UCSD-AML1 (cell line): ENCODE measurements at regions not wholly inside any gene's neighbourhood (a gene's known extent, or its start where the extent isn't known, plus 50 kb on each side); places are given as distances from the start of the nearest gene placed in this dataset.

Experiments used
- DNase-seq: peaks from one replicate; lab custom pipeline; 2025; ENCODE audit not compliant: unreplicated experiment; lab: John Stamatoyannopoulos, UW

DNA sequence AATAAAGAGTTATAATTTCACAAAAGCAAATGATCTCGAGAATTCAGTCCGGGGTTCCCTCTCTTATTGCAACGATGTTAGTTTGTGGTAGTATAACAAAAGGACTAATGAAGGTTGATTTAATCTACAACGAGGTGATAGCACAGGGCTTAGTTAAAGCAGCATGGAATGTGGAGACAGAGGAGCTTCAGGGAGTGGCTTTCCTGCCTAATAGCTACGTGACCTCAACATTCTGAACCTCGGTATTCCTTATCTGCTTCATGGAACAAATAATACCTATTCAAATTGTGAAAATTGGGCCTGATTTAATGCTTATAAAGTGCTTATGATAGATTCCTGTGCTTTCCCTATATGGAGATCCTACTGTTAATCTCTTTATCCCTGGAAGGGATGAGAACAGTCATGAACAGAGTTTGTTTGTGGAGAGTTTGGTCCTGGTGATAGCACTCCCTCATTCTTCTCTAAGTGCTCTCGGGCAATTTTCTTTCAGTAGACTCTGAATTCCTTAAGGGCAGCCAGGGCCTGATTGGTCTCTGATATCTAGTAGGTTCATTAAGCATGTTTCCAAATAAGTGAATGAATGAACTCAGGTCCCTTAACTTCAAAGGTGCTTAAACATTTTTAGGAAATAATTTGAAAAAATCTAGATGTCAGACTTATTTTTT lies 104.1 kb upstream of the TUT7 start:
- DNase-seq: no peak

DNA sequence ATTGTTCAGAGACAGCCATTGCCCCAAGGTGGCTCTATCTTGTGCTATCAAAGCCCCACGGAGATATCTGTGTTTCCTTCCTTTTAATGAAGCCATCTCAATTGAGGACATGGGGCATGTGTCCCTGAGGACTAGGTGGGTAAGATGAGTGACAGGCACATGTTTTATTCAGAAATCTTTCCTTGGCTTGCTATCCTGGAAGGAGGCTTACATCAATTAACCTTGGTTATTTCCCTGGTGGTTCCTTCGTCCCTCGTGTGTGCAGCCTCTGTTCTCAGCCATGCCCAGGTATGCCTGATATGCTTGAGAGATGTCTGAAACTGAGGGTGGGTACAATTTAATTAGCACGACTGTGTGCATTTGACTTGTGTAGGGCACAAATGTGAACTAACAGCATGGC lies 102.2 kb upstream of the TUT7 start:
- no peak for DNase-seq

DNA sequence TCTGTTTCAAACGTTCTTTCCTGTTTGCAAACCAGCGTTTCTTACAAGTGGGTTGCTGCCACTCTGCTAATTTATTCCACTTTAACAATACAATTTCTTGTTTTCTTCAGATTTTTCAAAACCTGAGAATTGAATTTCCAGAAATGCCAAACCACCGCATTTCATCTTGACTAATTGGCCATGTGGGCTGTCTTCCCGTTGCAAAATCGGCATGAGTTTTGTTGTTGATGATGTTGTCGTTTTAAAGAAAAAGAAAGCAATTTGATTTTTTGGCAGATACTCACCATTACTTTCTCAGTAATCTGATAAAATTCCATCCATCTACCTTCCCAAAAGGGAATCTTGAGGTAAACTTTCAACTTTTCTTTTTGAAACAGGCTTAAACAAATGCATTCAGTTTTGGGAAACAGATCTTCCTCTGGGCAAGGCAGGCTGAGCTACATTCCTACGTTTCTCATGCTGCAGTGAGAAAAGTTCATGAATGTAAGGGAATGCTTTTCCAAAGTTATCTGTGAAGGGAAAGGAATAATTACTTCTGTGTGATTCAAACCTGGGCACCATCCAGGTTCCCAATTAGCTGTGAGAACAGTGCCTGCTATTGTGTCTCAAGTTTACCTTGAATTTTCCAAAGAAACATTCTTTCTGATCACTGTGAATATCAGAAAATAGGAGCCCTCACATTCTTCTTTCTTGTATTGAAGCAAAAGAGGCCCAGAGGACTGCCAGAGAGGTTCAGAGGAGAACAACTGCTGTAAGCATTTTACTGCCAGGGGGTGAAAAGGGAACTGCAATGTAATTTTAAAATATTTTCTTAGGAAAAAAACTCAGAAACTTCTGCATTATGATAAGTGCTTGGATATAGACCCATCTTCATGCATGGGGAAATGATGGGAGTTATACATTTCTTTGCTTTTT lies 100.7 kb upstream of the TUT7 start:
- DNase-seq: no peak

- no peak for DNase-seq
Measured at GRCh38 chr9:86452201-86452828, 98.1 kb upstream of the TUT7 start.

GRCh38 chr9:86449246-86449645 lies 95.0 kb upstream of the TUT7 start:
- DNase-seq: no peak

- DNase-seq: no peak
Measured at GRCh38 chr9:86445671-86446070, 91.5 kb upstream of the TUT7 start.

DNA sequence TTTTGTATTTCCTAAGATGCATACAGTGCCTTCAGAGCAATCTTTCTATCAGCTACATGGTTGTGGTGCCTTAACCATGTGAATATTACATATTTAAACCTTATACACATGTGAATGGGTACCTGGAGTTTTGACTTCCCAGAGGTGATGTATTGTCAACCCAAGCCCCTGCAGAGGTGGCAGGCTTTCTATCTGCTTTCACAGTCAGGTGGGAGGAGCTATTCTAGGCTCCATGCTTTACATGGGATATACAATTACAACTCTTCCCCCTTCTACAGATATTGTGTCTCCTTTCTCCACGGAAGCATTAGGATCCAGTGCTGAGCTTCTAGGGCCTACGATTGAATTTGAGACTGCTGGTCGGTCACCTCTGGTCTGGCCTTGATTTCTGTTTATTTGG lies 89.8 kb upstream of the TUT7 start:
- no peak for DNase-seq

DNA sequence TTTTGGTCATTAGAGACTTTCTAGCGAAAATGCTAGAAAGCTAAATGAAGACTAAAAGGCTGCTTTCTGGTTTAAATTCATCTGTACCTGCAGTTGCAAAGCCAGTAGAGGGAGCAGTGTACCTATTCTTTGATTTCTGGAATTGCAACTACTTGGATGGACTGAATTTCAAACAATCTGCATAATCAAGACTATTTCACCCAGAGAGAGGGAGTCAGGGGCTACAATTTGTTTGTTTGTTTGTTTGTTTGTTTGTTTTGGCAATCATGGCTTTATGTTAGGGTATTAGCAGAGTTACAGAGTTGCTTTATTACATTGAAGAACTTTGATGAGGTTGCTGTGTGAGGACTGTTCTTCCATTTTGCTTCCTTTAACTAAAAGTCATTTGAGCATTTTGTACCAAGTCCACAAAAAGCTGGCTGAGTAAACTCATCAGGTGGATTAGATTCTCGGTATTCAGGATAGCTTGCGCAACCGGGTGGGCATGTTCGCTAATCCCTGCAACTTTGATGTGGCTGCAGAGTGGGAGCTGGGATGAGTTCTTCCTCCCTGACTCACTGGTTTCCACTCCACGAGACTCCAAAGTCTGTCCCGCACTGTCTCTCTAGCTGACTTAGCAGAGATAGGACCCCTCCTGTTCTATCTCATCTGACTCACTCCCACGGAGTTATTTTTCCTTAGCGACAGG lies 80.0 kb upstream of the TUT7 start:
- DNase-seq: no peak

GRCh38 chr9:86424251-86424891 lies 70.2 kb upstream of the TUT7 start:
- DNase-seq: no peak

DNA sequence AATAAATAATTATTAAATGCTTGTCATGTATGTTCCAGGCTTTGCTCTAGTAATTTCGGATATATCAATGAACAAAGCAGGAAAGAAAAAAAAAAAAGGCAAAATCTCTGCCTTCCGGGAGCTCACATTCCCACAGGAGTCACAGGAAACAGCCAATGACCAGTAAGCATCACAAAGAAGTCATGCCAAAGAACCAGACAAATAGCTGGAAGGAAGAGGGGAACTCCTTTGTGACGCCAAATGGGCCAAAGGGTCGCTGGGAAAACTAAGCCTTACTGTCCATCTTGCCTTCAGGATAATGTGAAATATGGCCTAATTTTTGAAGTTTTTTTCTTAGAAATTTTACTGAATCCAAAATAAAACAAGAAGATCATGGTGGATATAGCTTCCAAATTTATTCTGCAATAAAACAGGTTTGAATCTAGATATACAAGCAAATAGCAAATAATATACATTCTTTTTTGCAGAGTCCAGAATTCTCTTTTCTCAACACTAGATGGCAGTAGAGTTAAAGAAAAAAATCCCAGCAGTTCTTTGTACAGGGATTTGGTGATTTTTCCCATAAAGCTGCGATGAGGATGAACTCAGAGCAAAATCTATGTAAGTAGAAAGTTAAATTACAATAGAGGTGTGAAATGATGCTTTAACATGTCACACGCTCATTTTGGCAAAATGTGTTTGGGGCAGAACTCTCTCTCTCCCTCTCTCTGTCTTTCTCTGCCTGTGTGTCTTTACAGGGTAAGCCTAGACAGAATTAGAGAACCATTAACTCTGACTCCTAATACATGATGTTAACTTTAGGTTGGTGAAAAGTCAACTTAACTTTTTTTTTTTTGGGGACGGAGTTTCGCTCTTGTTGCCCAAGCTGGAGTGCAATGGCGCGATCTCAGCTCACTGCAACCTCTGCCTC lies 60.0 kb upstream of the TUT7 start:
- DNase-seq: no peak

DNA sequence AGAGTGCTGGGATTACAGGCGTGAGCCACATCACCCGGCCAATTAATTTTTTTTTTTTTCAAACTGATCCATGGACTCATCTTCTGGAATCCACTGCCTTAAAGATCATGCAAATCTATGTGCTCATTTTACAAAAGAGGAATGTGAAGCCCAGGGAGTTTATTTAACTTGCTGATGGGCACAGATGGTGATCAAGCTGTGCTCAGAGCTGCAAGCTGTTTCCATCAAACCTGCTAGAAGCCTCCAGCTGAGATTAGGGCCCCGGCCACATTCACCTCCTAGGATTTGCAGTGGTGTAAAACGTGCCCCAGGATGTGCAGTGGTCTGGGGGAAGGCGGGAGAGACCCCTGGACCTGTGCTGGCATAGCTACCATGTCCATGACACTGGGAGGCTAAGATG lies 56.1 kb upstream of the TUT7 start:
- no peak for DNase-seq

DNA sequence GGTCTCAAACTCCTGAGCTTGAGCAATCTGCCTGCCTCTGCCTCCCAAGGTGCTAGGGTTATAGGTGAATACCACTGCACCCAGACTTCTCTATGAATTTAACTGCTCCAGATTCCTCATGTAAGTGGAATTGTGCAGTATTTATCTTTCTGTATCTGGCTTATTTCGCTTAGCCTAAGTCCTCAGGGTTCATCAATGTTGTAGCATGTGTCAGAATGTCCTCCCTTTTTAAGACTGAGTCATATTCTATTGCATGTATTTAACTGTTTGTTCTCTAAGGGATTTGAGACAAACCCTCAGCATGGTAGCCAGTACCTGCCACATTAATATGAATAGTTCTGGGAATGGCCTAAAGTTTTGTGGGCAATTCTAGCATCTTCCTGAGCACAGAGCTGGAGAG lies 53.9 kb upstream of the TUT7 start:
- no peak for DNase-seq

GRCh38 chr9:86407022-86407421 lies 52.8 kb upstream of the TUT7 start:
- DNase-seq: no peak

DNA sequence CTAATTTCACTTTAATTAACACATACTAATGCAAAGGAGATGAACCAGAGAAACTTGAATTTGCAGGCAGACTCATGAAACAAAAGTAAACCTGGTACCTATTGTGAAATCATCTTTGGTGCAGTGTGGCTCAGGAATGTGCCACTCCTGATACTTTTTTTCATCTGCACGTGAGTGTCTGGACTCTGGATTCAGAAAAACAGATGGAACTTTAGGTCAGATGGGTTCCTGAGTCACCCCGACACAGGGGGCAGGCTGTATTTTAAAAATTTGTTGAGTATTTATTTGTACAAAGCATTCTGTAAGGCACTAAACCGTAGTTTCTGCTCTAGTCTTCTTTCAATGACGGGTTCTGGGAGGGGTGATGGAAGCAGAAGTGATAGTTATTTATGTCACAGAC lies 52.2 kb upstream of the TUT7 start:
- DNase-seq: no peak

DNA sequence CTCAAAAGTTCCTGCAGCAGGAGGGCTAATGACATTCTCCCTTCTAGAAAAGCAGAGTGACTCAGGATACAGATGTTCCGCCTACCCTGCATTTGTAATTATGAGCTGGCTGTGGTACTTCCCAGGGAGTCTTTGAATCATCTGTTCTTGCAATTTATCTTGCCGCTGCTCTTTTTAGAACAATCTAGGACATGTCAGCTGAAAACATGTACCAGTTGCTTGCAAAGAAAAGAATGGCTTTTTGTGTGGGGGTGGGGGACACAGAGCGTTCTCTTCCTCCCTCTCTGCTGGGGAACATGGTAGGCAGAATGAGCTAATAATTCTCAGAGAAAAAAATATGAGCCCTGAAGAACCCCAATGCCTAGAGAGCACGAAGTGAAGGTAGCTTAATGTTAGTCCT lies 51.7 kb upstream of the TUT7 start:
- DNase-seq: no peak

DNA sequence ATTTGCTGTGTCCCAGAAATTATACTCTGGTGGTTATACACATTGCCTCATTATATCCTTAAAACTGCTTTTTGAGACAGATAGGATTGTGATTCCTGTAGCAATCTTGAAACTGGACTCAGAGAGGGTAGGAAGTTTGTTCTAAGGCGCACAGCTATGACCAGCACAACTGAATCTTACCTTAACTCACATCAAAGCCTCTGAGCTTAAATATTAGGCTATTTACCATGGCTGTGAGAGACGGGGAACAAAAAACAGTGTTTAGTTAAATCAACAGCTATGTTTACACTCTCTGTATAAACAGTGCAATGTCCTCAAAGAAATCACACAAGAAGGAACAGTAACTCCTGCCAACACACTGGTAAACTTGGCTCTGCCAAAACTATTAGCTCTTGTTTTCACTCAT lies 50.9 kb upstream of the TUT7 start:
- no peak for DNase-seq
